Pancreas (tissue), 10 donors: ENCODE measurements at regions not wholly inside any gene's neighbourhood (a gene's known extent, or its start where the extent isn't known, plus 50 kb on each side); places are given as distances from the start of the nearest gene placed in this dataset.

Experiments
- ATAC-seq, 4 donors: fragments of 200-7000 bp; cut with Tn5 transposase; one replicate each; pipeline versions ENCODE4 v1.8.0 to v1.9.1; 2020; ENCODE audit warnings: mild to moderate bottlenecking in 4 of 4, moderate library complexity in 4 of 4
- DNase-seq, 6 donors: peaks; one replicate each; pipeline ENCODE4 v3.0.0-alpha.2; 2020
- FAIRE-seq: peaks from 2 replicates; lab custom pipeline; 2012; peaks lifted over from hg19 to GRCh38; lab: Jason Lieb, UNC
- H3K27ac ChIP-seq, 4 donors: fragments of 200-600 bp; sonication (generic); 1 replicate in 3 of 4; 2 replicates in 1 of 4; pipeline versions ENCODE4 v1.5.0 to v1.8.0; 2020
- H3K27me3 ChIP-seq, 4 donors: fragments of 200-600 bp; one replicate each; pipeline ENCODE4 v1.8.0; 2021
- H3K36me3 ChIP-seq, 3 donors: fragments of 200-600 bp; sonication (generic) in 1 of 3; one replicate each; pipeline versions ENCODE4 v1.5.0 to v1.8.0; 2020 to 2021
- H3K4me1 ChIP-seq, 3 donors: fragments of 200-600 bp; one replicate each; pipeline ENCODE4 v1.8.0; 2021
- H3K4me3 ChIP-seq, 4 donors: fragments of 200-600 bp; sonication (generic) in 2 of 4; one replicate each; pipeline versions ENCODE4 v1.5.0 to v1.8.0; 2020 to 2021
- H3K9me3 ChIP-seq, 4 donors: fragments of 200-600 bp; one replicate each; pipeline ENCODE4 v1.8.0; 2021
- WGBS, 2 donors: extraction: QIAGEN DNeasy Blood & Tissue Kit; methylation state at CpG; one replicate each; pipeline ENCODE4 v1.1.7; 2013; 5-methylcytosine and 5-hydroxymethylcytosine counted together
- intact Hi-C, 3 donors: fragments of 100-400 bp; cut with DNase I; formaldehyde crosslinking; loops; one replicate each; pipeline versions ENCODE4 v1.11.1 to v1.14.2; 2022
- TF ChIP-seq, protein P1 (sequence below), 4 donors: fragments of 200-600 bp; sonication (generic) in 3 of 4; IDR thresholded peaks; one replicate each; pipeline versions ENCODE4 v1.5.0 to v1.8.0; 2021; ENCODE audit warnings: antibody characterized with exemption in 4 of 4
- donor health status: healthy with polysubstance abuse.
- donor health status: DM: no; HTN: no; CAD: no; lungs with moderate emphysema.
- donor health status: DM: no; HTN: no; CAD: no.
- donor health status: control.
- donor health status: control.
- donor health status: Bipolar disorder and iron deficiency.
- donor health status: DM: yes; HTN: yes; CAD: no.
- donor health status: DM: no; HTN: no; CAD: no.
- donor health status: DM: no; HTN: no; CAD: no.
- donor health status: DM: yes; HTN: yes; CAD: no.

DNA sequence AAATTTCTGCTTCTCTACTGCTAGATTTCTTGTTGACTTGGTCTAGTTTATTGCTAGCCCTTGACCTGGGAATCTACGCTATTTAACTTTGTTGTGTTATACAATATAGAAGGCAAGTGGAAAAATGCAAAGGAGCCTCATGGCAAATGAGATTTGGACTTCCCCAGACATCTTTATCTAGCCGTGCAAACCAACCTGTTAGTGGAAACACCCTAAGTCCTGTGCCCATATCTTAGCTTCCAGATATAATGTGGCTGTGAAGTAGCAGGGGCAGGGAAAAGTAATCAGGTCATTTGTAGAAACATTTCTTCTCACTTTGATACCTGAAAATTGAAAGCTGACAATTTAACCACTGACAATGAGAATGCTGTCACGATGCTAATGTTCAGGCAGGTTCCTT, 90.7 kb upstream of the ATP2B1 start:
- ATAC-seq (no peak), DNase-seq (no peak), FAIRE-seq (no peak)
- intact Hi-C loops: no loop called here
- no peaks in the 10 kb centered on the region for H3K9me3 ChIP-seq
- TF ChIP-seq, protein P1, sequence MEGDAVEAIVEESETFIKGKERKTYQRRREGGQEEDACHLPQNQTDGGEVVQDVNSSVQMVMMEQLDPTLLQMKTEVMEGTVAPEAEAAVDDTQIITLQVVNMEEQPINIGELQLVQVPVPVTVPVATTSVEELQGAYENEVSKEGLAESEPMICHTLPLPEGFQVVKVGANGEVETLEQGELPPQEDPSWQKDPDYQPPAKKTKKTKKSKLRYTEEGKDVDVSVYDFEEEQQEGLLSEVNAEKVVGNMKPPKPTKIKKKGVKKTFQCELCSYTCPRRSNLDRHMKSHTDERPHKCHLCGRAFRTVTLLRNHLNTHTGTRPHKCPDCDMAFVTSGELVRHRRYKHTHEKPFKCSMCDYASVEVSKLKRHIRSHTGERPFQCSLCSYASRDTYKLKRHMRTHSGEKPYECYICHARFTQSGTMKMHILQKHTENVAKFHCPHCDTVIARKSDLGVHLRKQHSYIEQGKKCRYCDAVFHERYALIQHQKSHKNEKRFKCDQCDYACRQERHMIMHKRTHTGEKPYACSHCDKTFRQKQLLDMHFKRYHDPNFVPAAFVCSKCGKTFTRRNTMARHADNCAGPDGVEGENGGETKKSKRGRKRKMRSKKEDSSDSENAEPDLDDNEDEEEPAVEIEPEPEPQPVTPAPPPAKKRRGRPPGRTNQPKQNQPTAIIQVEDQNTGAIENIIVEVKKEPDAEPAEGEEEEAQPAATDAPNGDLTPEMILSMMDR (IDR thresholded peaks at IDR 0.05): no peak
- no peaks in the 10 kb centered on the region for H3K4me1 ChIP-seq
- 77 to 92% methylated on average over 3 of the region's 3 CpGs for WGBS, 2 donors
- no peak overlapping the region for H3K27ac ChIP-seq
- no peak overlapping the region for H3K4me3 ChIP-seq
- no peaks in the 10 kb centered on the region for H3K27me3 ChIP-seq
- no peaks in the 10 kb centered on the region for H3K36me3 ChIP-seq

DNA sequence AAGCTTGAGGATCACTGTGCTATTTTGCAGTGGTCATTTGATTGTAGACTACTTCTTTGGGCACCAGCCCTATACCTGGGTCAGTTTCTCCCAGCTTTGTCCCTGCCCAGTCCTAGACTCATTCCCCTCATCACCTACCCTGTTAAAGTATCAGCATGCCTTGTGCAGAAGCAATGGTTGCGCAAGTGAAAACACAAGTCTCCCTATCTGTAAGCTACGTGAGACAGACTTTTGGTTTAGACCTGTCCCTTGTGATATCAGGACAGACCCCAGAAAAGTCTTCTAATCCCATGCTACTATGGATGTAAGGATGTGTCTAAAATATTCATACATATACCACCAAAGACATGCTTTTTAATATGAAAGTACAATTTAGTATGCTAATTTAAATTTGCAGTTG, 88.8 kb upstream of the ATP2B1 start:
- TF ChIP-seq, protein P1 (IDR thresholded peaks at IDR 0.05): no peak
- no peaks in the 10 kb centered on the region for H3K36me3 ChIP-seq
- no peak overlapping the region for H3K27ac ChIP-seq
- no peak overlapping the region for H3K4me3 ChIP-seq
- H3K27me3 ChIP-seq: no peaks in the 10 kb centered on the region
- ATAC-seq (no peak), FAIRE-seq (no peak), DNase-seq (no peak)
- WGBS, 2 donors: 81 to 91% methylated on average over 2 of the region's 2 CpGs
- H3K9me3 ChIP-seq: no peaks in the 10 kb centered on the region
- intact Hi-C loops: no loop called here
- H3K4me1 ChIP-seq: no peaks in the 10 kb centered on the region

DNA sequence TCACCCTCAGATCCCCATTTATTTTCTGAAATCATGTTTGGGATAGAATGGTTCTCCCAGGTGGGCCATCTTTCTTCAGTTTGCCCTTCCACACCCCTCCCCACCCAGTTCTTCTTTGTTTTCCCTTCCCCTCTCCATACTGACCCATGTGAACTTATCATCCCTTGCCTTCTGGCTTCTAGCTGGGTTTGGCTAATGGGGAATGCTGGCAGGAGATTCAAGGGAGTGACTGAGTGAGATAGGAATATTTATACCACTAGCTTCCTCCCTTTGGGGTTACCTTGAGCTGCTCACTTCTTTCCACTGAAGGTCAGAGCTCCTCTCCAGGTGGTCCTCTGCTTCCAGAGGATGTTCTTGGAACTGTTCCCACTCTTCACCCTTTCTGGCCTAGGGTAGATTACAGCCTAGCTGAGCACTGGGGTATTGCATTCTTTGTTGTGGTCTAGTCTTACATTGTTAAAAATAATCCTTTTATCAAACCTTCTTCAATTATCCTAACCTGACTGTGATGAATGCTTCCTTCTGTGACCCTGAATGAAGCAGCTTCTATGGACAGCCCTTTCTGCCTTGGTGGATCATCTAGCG, 88.3 kb upstream of the ATP2B1 start:
- ATAC-seq: no peak
- TF ChIP-seq, protein P1 (IDR thresholded peaks at IDR 0.05): no peak
- intact Hi-C loops: no loop called here

DNA sequence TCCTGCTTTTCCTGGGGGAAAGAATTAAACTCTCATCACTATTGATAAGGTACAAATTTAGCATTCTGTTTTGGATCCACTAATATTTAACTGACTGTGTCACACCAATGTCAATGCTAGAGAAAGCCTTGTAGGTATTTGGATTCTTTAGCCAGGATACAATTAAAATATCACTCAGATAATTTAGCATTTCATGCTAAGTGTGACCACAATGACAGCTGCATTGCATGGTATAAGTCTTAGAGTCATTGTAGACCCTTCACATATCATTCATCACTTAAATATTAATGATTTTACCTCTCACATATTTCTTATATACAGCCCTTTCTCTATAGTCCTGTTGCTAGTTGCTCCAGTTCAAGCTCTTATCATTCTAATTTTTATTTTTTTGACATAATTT, 85.3 kb upstream of the ATP2B1 start:
- TF ChIP-seq, protein P1 (IDR thresholded peaks at IDR 0.05): no peak
- H3K4me1 ChIP-seq: no peaks in the 10 kb centered on the region
- intact Hi-C loops: no loop called here
- no peaks in the 10 kb centered on the region for H3K36me3 ChIP-seq
- H3K27ac ChIP-seq: no peak overlapping the region
- ATAC-seq (no peak), DNase-seq (no peak), FAIRE-seq (no peak)
- no peaks in the 10 kb centered on the region for H3K27me3 ChIP-seq
- H3K4me3 ChIP-seq: no peak overlapping the region
- no peaks in the 10 kb centered on the region for H3K9me3 ChIP-seq

More for the DNA sequence above, 88.3 kb upstream of the ATP2B1 start:
- Histone ChIP-seq H3K4me1 (no peaks in the 10 kb centered on the region), H3K27me3 (no peaks in the 10 kb centered on the region), H3K27ac (no peak overlapping the region), H3K9me3 (no peaks in the 10 kb centered on the region), H3K4me3 (no peak overlapping the region), H3K36me3 (no peaks in the 10 kb centered on the region)
- no peak for DNase-seq
- WGBS, 2 donors: 85 to 87% methylated on average over 1 of the region's 1 CpG
- FAIRE-seq: no peak

DNA sequence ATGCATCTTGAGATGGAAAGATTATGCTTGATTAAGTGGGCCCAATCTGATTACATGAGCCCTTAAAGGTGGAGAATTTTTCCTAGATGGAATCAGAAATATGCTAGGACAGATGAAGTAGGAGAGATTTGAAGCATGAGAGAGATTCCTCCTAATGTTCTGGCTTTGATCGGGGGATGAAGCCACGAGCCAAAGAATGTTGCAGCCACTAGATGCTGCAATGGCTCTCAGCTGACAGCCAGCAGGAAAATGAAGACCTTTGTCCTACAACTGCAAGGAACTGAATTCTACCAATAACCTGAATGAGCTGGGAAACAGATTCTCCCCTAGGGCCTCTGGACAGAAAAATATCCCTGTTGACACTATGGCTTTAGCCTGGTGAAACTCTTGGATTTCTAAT, 82.6 kb upstream of the ATP2B1 start:
- ATAC-seq: no peak
- 70 to 71% methylated on average over 2 of the region's 2 CpGs for WGBS, 2 donors
- H3K4me1 ChIP-seq: no peaks in the 10 kb centered on the region
- H3K36me3 ChIP-seq: no peaks in the 10 kb centered on the region
- TF ChIP-seq, protein P1 (IDR thresholded peaks at IDR 0.05): no peak
- intact Hi-C loops: no loop called here
- H3K27me3 ChIP-seq: no peaks in the 10 kb centered on the region
- no peaks in the 10 kb centered on the region for H3K9me3 ChIP-seq
- no peak overlapping the region for H3K27ac ChIP-seq
- no peak for DNase-seq
- no peak overlapping the region for H3K4me3 ChIP-seq
- FAIRE-seq: no peak
